COLO668 (cell line): ENCODE measurements at regions not wholly inside any gene's neighbourhood (a gene's known extent, or its start where the extent isn't known, plus 50 kb on each side); places are given as distances from the start of the nearest gene placed in this dataset.
"Not testable (repeated sequence)": the region's sequence is repeated elsewhere in the genome, so short reads cannot be mapped to it uniquely, and the experiment has no call there.

Experiments used
- DNase-seq: peaks from one replicate; lab custom pipeline; 2025; ENCODE audit not compliant: unreplicated experiment; lab: John Stamatoyannopoulos, UW

- DNase-seq, result not testable (repeated sequence)
Measured at GRCh38 chr3:139232341-139232740, 111.5 kb upstream of the MRPS22 start.

DNA sequence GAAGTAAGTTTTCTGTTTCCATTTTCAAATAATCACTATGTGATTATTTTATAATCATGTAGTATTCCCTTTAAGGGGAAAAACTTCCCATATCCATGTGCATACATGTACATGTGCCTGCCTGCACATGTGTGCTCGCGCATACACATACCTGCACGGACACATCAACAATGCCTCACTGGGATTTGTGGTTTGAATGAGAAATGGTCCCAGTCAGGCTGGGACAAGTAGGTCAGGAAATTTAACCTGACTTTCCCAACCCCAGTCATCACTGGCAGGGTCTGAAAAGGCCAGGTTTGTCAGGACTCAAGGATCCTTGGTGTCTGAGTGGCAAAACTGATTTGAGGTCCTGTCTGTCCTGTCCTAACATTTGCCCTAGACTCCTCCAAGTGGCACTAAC lies 109.3 kb upstream of the MRPS22 start:
- no peak for DNase-seq

DNA sequence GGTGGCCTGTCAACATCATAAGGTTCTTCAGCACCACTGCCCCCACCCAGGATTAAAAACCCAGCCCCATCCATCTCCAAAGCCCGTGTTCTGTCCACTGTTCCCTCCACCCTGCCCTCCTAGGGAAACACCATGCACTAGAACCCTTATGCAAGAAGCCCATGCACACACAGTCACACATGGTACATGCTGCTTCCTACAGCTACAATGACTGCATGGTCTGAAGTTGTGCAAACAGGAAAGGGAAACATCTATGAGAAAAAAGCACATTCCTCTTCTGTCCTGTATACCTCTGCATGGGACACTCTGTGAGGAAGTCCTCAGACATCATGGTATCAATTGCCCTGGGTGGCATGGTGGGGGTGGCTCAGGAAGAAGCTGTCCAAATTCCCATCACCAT lies 108.6 kb upstream of the MRPS22 start:
- DNase-seq, result no peak

GRCh38 chr3:139236336-139236735 lies 107.5 kb upstream of the MRPS22 start:
- no peak for DNase-seq

GRCh38 chr3:139238281-139239030 lies 105.4 kb upstream of the MRPS22 start:
- no peak for DNase-seq

- no peak for DNase-seq
Measured at GRCh38 chr3:139239550-139239949, 104.3 kb upstream of the MRPS22 start.

DNA sequence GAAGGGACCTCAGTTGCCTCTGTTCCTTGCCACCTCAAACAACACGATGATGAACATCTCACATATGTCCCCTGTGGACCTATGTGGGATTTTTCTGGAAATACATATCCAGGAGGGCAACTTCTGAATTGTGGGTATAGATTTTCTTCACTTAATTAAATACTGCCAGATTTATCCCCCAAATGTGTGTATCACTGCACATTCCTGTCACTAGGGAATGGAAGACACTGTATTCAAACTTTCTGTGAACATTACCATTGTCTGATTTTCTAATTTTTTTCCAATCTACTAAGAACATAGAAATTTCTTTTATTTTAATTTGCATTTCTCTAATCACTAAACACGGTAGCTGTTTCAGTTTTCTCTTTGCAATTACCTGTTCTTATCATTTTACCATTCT lies 102.0 kb upstream of the MRPS22 start:
- DNase-seq, result no peak

DNA sequence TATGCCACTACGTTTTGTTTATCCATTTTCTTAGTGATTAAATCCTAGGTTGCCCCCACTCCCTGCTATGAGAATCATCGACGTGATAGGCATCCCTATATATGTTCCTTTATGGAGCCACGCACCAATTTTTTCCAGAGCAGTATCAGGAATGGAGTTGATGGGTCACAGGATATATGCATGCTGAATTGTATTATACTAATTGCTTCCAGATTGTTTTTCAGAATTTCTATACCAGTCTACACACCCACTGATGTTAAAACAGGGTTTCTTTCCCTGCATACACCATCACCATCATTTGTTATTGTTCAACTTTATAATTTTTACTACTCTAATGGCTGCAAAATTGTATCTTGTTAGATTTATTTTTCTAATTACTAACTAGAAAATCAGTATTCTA lies 100.1 kb upstream of the MRPS22 start:
- DNase-seq, result no peak

GRCh38 chr3:139248593-139249255 lies 95.1 kb upstream of the MRPS22 start:
- DNase-seq, result no peak

GRCh38 chr3:139251529-139251928 lies 92.3 kb upstream of the MRPS22 start:
- no peak for DNase-seq

DNA sequence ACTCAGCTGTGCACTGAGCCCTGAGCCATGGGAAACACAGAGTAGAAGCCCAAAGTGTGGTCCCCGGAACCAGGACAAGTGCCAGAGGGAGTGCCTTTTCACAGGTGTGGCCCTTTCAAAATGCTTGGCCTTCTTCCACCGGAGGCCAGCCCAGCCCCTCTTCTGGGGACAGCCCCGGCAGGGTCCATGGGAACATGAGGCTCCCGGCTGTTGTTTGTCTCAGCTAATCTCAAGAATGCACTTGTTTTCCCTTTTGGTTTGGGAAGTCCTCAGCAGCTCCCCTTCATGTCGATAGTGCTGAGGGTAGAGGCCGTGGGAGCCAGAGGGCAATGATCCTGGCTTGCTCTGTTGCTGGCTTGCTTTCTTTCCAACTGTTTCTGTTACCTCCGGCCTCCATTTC lies 91.1 kb upstream of the MRPS22 start:
- DNase-seq, result no peak

GRCh38 chr3:139258276-139258675 lies 85.5 kb upstream of the MRPS22 start:
- no peak for DNase-seq

DNA sequence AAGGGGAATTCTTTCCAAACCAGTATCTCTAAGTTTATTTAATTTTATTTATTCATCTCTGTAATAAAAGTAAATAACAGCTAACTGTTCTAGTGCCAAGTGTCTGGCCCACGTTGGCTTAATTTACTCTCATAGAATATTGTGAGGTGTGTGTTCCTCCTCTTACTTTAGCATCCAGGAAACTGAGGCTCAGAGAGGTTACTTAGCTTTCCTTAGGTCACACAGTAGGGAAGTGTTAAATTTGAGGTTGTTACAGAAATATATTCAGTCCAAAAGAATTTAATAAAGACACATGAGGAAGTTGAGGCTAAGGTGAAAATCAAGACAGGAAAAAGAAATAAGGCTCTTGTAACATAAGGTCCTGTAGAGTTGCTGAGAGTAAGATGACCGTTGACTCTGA lies 84.4 kb upstream of the MRPS22 start:
- DNase-seq, result no peak

GRCh38 chr3:139260041-139260486 lies 83.8 kb upstream of the MRPS22 start:
- DNase-seq, result no peak

GRCh38 chr3:139260793-139261736 lies 82.8 kb upstream of the MRPS22 start:
- DNase-seq, result no peak

GRCh38 chr3:139261754-139262586 lies 81.8 kb upstream of the MRPS22 start:
- no peak for DNase-seq

- no peak for DNase-seq
Measured at GRCh38 chr3:139263798-139264197, 80.0 kb upstream of the MRPS22 start.

- DNase-seq, result no peak
Measured at GRCh38 chr3:139264375-139264774, 79.4 kb upstream of the MRPS22 start.

- no peak for DNase-seq
Measured at GRCh38 chr3:139265131-139266016, 78.4 kb upstream of the MRPS22 start.
